ENCODE measurements at regions not wholly inside any gene's neighbourhood (a gene's known extent, or its start where the extent isn't known, plus 50 kb on each side); places are given as distances from the start of the nearest gene placed in this dataset.

- DNase-seq (ENCODE audit: low read depth), result no peak
- TF ChIP-seq CTCF (IDR thresholded peaks at IDR 0.05; ENCODE audit: low read length, missing control alignments), result no peak
- H3K4me3 ChIP-seq (replicated peaks; ENCODE audit: low read depth, low read length), result no peak overlapping the region
Measured at GRCh38 chr10:36265741-36266140, 623.6 kb upstream of the FZD8 start.

GRCh38 chr10:36263871-36264270 is 621.8 kb upstream of the FZD8 start:
- DNase-seq (ENCODE audit: low read depth), result peak; percentile 39
- TF ChIP-seq CTCF (IDR thresholded peaks at IDR 0.05; ENCODE audit: low read length, missing control alignments), result no peak
- H3K4me3 ChIP-seq (replicated peaks; ENCODE audit: low read depth, low read length), result no peak overlapping the region

GRCh38 chr10:36256948-36257356 is 614.9 kb upstream of the FZD8 start:
- TF ChIP-seq CTCF (IDR thresholded peaks at IDR 0.05; ENCODE audit: low read length, missing control alignments), result no peak

GRCh38 chr10:36256166-36256565 is 614.1 kb upstream of the FZD8 start:
- DNase-seq (ENCODE audit: low read depth), result peak; percentile 73
- no peak overlapping the region for H3K4me3 ChIP-seq (replicated peaks; ENCODE audit: low read depth, low read length)
- TF ChIP-seq CTCF (IDR thresholded peaks at IDR 0.05; ENCODE audit: low read length, missing control alignments), result no peak

More at GRCh38 chr10:36256948-36257356, 614.9 kb upstream of the FZD8 start:
- no peak overlapping the region for H3K4me3 ChIP-seq (replicated peaks; ENCODE audit: low read depth, low read length)
- DNase-seq (ENCODE audit: low read depth), result peak; percentile 88

GRCh38 chr10:36254199-36254598 is 612.1 kb upstream of the FZD8 start:
- no peak overlapping the region for H3K4me3 ChIP-seq (replicated peaks; ENCODE audit: low read depth, low read length)
- DNase-seq (ENCODE audit: low read depth), result peak; percentile 62
- no peak for TF ChIP-seq CTCF (IDR thresholded peaks at IDR 0.05; ENCODE audit: low read length, missing control alignments)

GRCh38 chr10:36253731-36254130 is 611.6 kb upstream of the FZD8 start:
- no peak overlapping the region for H3K4me3 ChIP-seq (replicated peaks; ENCODE audit: low read depth, low read length)
- no peak for TF ChIP-seq CTCF (IDR thresholded peaks at IDR 0.05; ENCODE audit: low read length, missing control alignments)
- peak; percentile 6 for DNase-seq (ENCODE audit: low read depth)

- H3K4me3 ChIP-seq (replicated peaks; ENCODE audit: low read depth, low read length), result no peak overlapping the region
- no peak for DNase-seq (ENCODE audit: low read depth)
- TF ChIP-seq CTCF (IDR thresholded peaks at IDR 0.05; ENCODE audit: low read length, missing control alignments), result no peak
Measured at GRCh38 chr10:36251068-36251467, 609.0 kb upstream of the FZD8 start.
